Caco-2 (cell line): ENCODE measurements at regions not wholly inside any gene's neighbourhood (a gene's known extent, or its start where the extent isn't known, plus 50 kb on each side); places are given as distances from the start of the nearest gene placed in this dataset.

Experiments
- BruUV-seq: library from RNA; stranded (reverse); fragments of 400-500 nt; replicated peaks from 2 replicates; lab custom pipeline; 2021; lab: Mats Ljungman, UMichigan
- CTCF ChIA-PET: fragments of 300-600 bp; sonication (Branson Sonifier 250); formaldehyde crosslinking; loops from one replicate; lab custom pipeline; 2022; ENCODE audit warnings: antibody characterized with exemption; lab: Charles Lee
- POLR2A ChIA-PET: fragments of 300-600 bp; sonication (Branson Sonifier 250); formaldehyde crosslinking; loops from one replicate; lab custom pipeline; 2022; ENCODE audit warnings: antibody characterized with exemption; lab: Charles Lee
- DNase-seq, 2 experiments: peaks; one replicate each; pipeline versions ENCODE4 v3.0.0 to v3.0.0-alpha.2; 2020 to 2022
- H3K27me3 ChIP-seq: replicated peaks from 2 replicates; pipeline ENCODE4 v1.6.0; 2011; ENCODE audit warnings: low read length; ENCODE audit not compliant: control insufficient read depth, insufficient read depth
- H3K36me3 ChIP-seq: 2 replicates; pipeline ENCODE4 v1.5.1; 2011; ENCODE audit warnings: low read length; ENCODE audit not compliant: control insufficient read depth, insufficient read depth
- H3K4me1 ChIP-seq: fragments of 250-450 bp; sonication (Bioruptor Pico); 2 replicates; pipeline ENCODE4 v1.5.1; 2020; ENCODE audit warnings: mild to moderate bottlenecking
- H3K4me3 ChIP-seq: 2 replicates; pipeline ENCODE4 v1.5.1; 2011; ENCODE audit warnings: low read depth, mild to moderate bottlenecking, control low read depth, low read length
- H3K9me3 ChIP-seq: fragments of 250-450 bp; sonication (Bioruptor Pico); 2 replicates; pipeline ENCODE4 v1.5.1; 2020; ENCODE audit warnings: mild to moderate bottlenecking, moderate library complexity
- H3K27ac Mint-ChIP-seq: one replicate; pipeline ENCODE4 v1.8.0; 2022; ENCODE audit warnings: mixed read lengths; ENCODE audit not compliant: unreplicated experiment
- H3K27me3 Mint-ChIP-seq: one replicate; pipeline ENCODE4 v1.8.0; 2022; ENCODE audit warnings: mixed read lengths; ENCODE audit not compliant: insufficient read depth, unreplicated experiment
- H3K36me3 Mint-ChIP-seq: one replicate; pipeline ENCODE4 v1.8.0; 2022; ENCODE audit warnings: mild to moderate bottlenecking, mixed read lengths; ENCODE audit not compliant: insufficient read depth, unreplicated experiment
- H3K4me1 Mint-ChIP-seq: one replicate; pipeline ENCODE4 v1.8.0; 2022; ENCODE audit warnings: low read depth, mixed read lengths; ENCODE audit not compliant: unreplicated experiment
- H3K4me3 Mint-ChIP-seq: one replicate; pipeline ENCODE4 v1.8.0; 2022; ENCODE audit warnings: mild to moderate bottlenecking, moderate library complexity, mixed read lengths; ENCODE audit not compliant: unreplicated experiment
- H3K9me3 Mint-ChIP-seq: one replicate; pipeline ENCODE4 v1.8.0; 2022; ENCODE audit warnings: mixed read lengths; ENCODE audit not compliant: unreplicated experiment
- intact Hi-C: fragments of 100-400 bp; cut with micrococcal nuclease; formaldehyde crosslinking; loops from one replicate; pipeline ENCODE4 v1.10.0; 2022; ENCODE audit not compliant: unreplicated experiment
- TF ChIP-seq, protein P1 (sequence below), 2 experiments: fragments of 200-600 bp in 1 of 2; IDR thresholded peaks; 1 replicate in 1 of 2; 2 replicates in 1 of 2; pipeline versions ENCODE4 v1.5.1 to v1.8.0; 2011 to 2022; ENCODE audit warnings: antibody characterized with exemption in 1 of 2, control low read depth in 1 of 2, inconsistent platforms in 1 of 2, low read depth in 1 of 2, low read length in 1 of 2, mild to moderate bottlenecking in 1 of 2, moderate library complexity in 1 of 2; ENCODE audit not compliant: insufficient read depth in 1 of 2, severe bottlenecking in 1 of 2, unreplicated experiment in 1 of 2

DNA sequence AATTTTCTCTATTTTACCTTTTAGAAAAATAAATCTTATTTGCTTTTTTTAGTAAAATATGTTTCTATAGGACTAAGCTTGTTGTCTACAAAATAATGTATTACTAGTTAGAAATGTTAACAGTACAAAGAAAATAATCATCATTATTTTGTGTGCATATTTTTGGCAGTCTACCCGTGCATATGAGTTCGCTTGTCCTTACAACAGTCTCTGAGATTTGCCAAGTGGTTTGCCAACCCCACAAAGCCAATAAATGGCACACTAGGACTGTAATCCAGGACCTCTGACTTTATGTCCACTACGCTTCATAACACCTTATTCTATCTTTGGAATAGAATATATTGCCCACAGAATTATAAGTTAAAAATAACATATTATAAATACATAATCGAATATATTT lies 152.0 kb downstream of the KCNJ2 start:
- TF ChIP-seq, protein P1, sequence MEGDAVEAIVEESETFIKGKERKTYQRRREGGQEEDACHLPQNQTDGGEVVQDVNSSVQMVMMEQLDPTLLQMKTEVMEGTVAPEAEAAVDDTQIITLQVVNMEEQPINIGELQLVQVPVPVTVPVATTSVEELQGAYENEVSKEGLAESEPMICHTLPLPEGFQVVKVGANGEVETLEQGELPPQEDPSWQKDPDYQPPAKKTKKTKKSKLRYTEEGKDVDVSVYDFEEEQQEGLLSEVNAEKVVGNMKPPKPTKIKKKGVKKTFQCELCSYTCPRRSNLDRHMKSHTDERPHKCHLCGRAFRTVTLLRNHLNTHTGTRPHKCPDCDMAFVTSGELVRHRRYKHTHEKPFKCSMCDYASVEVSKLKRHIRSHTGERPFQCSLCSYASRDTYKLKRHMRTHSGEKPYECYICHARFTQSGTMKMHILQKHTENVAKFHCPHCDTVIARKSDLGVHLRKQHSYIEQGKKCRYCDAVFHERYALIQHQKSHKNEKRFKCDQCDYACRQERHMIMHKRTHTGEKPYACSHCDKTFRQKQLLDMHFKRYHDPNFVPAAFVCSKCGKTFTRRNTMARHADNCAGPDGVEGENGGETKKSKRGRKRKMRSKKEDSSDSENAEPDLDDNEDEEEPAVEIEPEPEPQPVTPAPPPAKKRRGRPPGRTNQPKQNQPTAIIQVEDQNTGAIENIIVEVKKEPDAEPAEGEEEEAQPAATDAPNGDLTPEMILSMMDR (IDR thresholded peaks at IDR 0.05; ENCODE audit: insufficient read depth in 1 of 2, low read depth in 1 of 2, low read length in 1 of 2, severe bottlenecking in 1 of 2, unreplicated experiment in 1 of 2), result no peak
- no peaks in the 10 kb centered on the region for H3K27me3 Mint-ChIP-seq
- no TSS peak for BruUV-seq
- Histone ChIP-seq H3K36me3 (no peaks in the 10 kb centered on the region), H3K9me3 (no peaks in the 10 kb centered on the region), H3K27me3 (no peaks in the 10 kb centered on the region), H3K4me1 (no peaks in the 10 kb centered on the region), H3K4me3 (no peak overlapping the region)
- H3K36me3 Mint-ChIP-seq, result no peaks in the 10 kb centered on the region
- intact Hi-C loops, result no loop called here
- ChIA-PET POLR2A (no interaction called here), CTCF (no interaction called here)
- H3K27ac Mint-ChIP-seq, result no peak overlapping the region
- no peaks in the 10 kb centered on the region for H3K9me3 Mint-ChIP-seq
- no peak overlapping the region for H3K4me3 Mint-ChIP-seq
- DNase-seq, result no peak
- no peaks in the 10 kb centered on the region for H3K4me1 Mint-ChIP-seq

DNA sequence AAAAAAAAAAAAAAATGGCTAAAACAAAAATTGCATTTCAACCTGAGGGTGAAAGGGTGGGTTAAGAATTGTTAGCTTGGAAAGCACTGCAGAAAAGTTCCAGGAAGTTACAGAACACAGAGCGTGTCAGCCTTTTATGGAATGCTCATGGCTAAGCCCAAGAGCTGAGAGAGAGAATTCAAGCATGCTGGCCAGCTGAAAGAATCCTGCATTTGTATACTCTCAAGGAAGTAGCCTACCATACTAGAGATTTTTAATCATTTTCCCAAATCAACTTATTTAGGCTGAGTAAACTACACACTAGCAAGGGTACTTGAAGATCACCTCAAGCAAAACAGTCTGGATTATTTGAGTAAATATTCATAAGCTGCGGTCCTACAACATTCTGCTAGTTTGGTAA lies 153.9 kb downstream of the KCNJ2 start:
- DNase-seq, result no peak
- H3K9me3 Mint-ChIP-seq, result no peaks in the 10 kb centered on the region
- TF ChIP-seq, protein P1 (IDR thresholded peaks at IDR 0.05; ENCODE audit: insufficient read depth in 1 of 2, low read depth in 1 of 2, low read length in 1 of 2, severe bottlenecking in 1 of 2, unreplicated experiment in 1 of 2), result no peak
- Histone ChIP-seq H3K4me1 (no peaks in the 10 kb centered on the region), H3K9me3 (no peaks in the 10 kb centered on the region), H3K27me3 (no peaks in the 10 kb centered on the region), H3K4me3 (no peak overlapping the region), H3K36me3 (no peaks in the 10 kb centered on the region)
- no peak overlapping the region for H3K4me3 Mint-ChIP-seq
- CTCF ChIA-PET, result no interaction called here
- POLR2A ChIA-PET, result no interaction called here
- no peak overlapping the region for H3K27ac Mint-ChIP-seq
- H3K4me1 Mint-ChIP-seq, result no peaks in the 10 kb centered on the region
- no peaks in the 10 kb centered on the region for H3K36me3 Mint-ChIP-seq
- intact Hi-C loops, result no loop called here
- BruUV-seq, result no TSS peak
- no peaks in the 10 kb centered on the region for H3K27me3 Mint-ChIP-seq

DNA sequence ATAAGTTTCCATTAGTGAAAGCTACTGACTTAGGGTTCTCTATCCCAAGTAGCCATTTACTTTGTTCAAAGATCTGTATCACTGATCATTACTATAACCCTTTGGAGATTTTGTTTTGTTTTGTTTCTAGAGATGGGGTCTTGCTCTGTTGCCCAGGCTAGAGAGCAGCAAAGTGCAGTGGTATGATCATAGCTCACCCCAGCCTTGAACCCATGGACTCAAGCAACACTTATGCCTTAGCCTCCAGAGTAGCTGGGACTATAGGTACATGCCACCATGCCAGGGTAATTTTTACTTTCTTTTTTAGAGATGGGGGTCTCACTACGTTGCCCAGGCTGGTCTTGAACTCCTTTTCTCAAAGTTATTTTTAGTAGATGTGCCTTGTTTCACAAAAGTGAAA lies 154.7 kb downstream of the KCNJ2 start:
- DNase-seq, result no peak
- H3K27me3 ChIP-seq, result no peaks in the 10 kb centered on the region
- H3K4me3 ChIP-seq, result no peak overlapping the region
- H3K9me3 ChIP-seq, result no peaks in the 10 kb centered on the region
- Mint-ChIP-seq H3K4me1 (no peaks in the 10 kb centered on the region), H3K27me3 (no peaks in the 10 kb centered on the region), H3K27ac (no peak overlapping the region), H3K36me3 (no peaks in the 10 kb centered on the region), H3K4me3 (no peak overlapping the region), H3K9me3 (no peaks in the 10 kb centered on the region)
- TF ChIP-seq, protein P1 (IDR thresholded peaks at IDR 0.05; ENCODE audit: insufficient read depth in 1 of 2, low read depth in 1 of 2, low read length in 1 of 2, severe bottlenecking in 1 of 2, unreplicated experiment in 1 of 2), result no peak
- no peaks in the 10 kb centered on the region for H3K36me3 ChIP-seq
- ChIA-PET POLR2A (no interaction called here), CTCF (no interaction called here)
- intact Hi-C loops, result no loop called here
- no peaks in the 10 kb centered on the region for H3K4me1 ChIP-seq
- no TSS peak for BruUV-seq
